ENCODE measurements at regions not wholly inside any gene's neighbourhood (a gene's known extent, or its start where the extent isn't known, plus 50 kb on each side); places are given as distances from the start of the nearest gene placed in this dataset.
A peak's percentile ranks its signal among the peaks of the same experiment; 100 is the strongest.

DNA sequence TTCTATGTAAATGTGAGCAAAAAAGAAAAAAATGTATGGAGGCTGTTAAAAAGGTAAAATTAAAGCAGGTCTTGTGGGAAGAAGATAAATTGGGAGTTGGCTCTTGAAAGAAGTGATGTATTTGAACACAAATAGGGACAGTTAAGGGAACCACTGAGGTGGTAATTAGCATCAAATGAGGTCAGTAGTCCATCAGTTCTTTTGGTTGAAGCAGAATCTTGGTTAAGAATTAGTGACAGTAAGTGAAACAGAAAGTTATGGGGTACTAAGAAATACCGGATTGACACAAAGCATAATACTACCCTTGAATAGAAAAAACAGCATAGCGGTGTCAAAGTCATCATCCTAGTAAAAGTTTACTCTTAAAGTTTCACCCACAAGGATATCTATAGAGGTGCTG lies 352.6 kb upstream of the VRK2 start:
- TF ChIP-seq, protein P1, sequence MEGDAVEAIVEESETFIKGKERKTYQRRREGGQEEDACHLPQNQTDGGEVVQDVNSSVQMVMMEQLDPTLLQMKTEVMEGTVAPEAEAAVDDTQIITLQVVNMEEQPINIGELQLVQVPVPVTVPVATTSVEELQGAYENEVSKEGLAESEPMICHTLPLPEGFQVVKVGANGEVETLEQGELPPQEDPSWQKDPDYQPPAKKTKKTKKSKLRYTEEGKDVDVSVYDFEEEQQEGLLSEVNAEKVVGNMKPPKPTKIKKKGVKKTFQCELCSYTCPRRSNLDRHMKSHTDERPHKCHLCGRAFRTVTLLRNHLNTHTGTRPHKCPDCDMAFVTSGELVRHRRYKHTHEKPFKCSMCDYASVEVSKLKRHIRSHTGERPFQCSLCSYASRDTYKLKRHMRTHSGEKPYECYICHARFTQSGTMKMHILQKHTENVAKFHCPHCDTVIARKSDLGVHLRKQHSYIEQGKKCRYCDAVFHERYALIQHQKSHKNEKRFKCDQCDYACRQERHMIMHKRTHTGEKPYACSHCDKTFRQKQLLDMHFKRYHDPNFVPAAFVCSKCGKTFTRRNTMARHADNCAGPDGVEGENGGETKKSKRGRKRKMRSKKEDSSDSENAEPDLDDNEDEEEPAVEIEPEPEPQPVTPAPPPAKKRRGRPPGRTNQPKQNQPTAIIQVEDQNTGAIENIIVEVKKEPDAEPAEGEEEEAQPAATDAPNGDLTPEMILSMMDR (conservative IDR thresholded peaks at IDR 0.05): no peak
- no peak for TF ChIP-seq EZH2 (IDR thresholded peaks at IDR 0.05; ENCODE audit: low read depth)
- Histone ChIP-seq H3K79me2 (ENCODE audit: low read depth) (no peaks in the 10 kb centered on the region), H3F3A (ENCODE audit: insufficient read depth, low read depth) (no peaks in the 10 kb centered on the region), H3K4me1 (replicated peaks; ENCODE audit: insufficient read depth) (no peaks in the 10 kb centered on the region), H3K4me3 (no peak overlapping the region), H3K4me2 (no peak overlapping the region), H3K27ac (no peak overlapping the region), H3K9me3 (ENCODE audit: insufficient read depth, low read depth) (0 out of 2 replicates have a peak, but pooled peaks cover 4% of the 10 kb centered on the region), H3K27me3 (ENCODE audit: insufficient read depth, low read depth) (no peaks in the 10 kb centered on the region), H4K20me1 (ENCODE audit: insufficient read depth) (no peaks in the 10 kb centered on the region; the same call in 1 of the 2 replicates), H3K36me3 (ENCODE audit: low read depth) (no peaks in the 10 kb centered on the region), H3K9me2 (ENCODE audit: insufficient read depth) (no peaks in the 10 kb centered on the region), H2AFZ (no peak overlapping the region)
- POLR2A ChIA-PET (ENCODE audit: unreplicated experiment): no interaction called here
- no TSS peak for BruUV-seq (replicated peaks)
- intact Hi-C loops (cut with micrococcal nuclease; ENCODE audit: unreplicated experiment): no loop called here
- CTCF ChIA-PET: no interaction called here
- no peak for DNase-seq

DNA sequence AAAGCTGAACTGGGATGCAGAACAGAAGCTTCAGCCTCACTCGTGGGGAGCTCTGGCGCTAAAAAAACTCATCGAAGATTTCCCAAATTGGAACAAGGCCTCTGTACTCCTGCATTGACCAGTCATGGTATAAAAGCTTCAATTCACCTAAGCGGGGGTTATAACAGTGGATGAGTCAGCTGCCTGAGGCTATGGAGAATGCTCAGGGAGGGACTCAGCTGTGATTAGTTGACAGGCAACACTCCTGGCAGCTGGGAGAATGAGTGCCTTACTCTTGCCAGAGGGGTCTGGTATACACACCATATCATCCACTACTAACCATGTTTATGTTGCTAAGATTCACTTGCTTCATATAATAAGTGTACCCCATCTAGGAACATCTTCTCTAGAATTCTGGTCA lies 350.6 kb upstream of the VRK2 start:
- Histone ChIP-seq H3K4me2 (no peak overlapping the region), H2AFZ (no peak overlapping the region), H3K9me2 (ENCODE audit: insufficient read depth) (no peaks in the 10 kb centered on the region), H3K4me3 (no peak overlapping the region), H3K27me3 (ENCODE audit: insufficient read depth, low read depth) (no peaks in the 10 kb centered on the region), H3K9me3 (ENCODE audit: insufficient read depth, low read depth) (0 out of 2 replicates have a peak, but pooled peaks cover under 1% of the 10 kb centered on the region), H3K4me1 (replicated peaks; ENCODE audit: insufficient read depth) (no peaks in the 10 kb centered on the region), H3K36me3 (ENCODE audit: low read depth) (no peaks in the 10 kb centered on the region), H3K27ac (no peak overlapping the region), H3K79me2 (ENCODE audit: low read depth) (no peaks in the 10 kb centered on the region), H3F3A (ENCODE audit: insufficient read depth, low read depth) (no peaks in the 10 kb centered on the region), H4K20me1 (ENCODE audit: insufficient read depth) (no peaks in the 10 kb centered on the region; the same call in 1 of the 2 replicates)
- no TSS peak for BruUV-seq (replicated peaks)
- TF ChIP-seq EZH2 (IDR thresholded peaks at IDR 0.05; ENCODE audit: low read depth): no peak
- TF ChIP-seq, protein P1 (conservative IDR thresholded peaks at IDR 0.05): no peak
- ChIA-PET CTCF (no interaction called here), POLR2A (ENCODE audit: unreplicated experiment) (no interaction called here)
- peak; percentile 57 to 61 for DNase-seq
- intact Hi-C loops (cut with micrococcal nuclease; ENCODE audit: unreplicated experiment): no loop called here

DNA sequence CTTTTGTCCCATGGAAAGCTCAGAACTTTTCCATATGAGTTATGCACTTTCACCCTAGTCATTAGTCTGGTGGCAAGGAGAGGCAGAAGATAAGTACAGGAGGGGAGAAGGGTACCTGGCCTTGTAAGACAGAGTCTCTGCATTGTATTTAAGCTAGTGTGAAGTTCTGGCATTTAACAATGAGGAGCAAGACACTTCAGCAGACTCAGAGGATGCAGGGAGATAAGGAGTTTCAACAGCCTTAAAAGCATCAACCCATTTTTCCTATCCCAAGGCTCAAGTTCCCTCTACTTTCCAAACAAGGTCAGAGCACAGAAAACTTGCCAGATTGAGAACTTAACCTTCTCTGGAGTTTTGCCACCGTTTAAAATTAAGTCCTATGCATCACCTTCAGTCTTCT lies 348.2 kb upstream of the VRK2 start:
- no peaks in the 10 kb centered on the region for H3K4me1 ChIP-seq (replicated peaks; ENCODE audit: insufficient read depth)
- H3K79me2 ChIP-seq (ENCODE audit: low read depth): no peaks in the 10 kb centered on the region
- no peak overlapping the region for H3K27ac ChIP-seq
- no peaks in the 10 kb centered on the region for H3F3A ChIP-seq (ENCODE audit: insufficient read depth, low read depth)
- H3K9me2 ChIP-seq (ENCODE audit: insufficient read depth): no peaks in the 10 kb centered on the region
- no peaks in the 10 kb centered on the region for H4K20me1 ChIP-seq (ENCODE audit: insufficient read depth)
- H3K9me3 ChIP-seq (ENCODE audit: insufficient read depth, low read depth): no peaks in the 10 kb centered on the region
- no peak for DNase-seq
- no peaks in the 10 kb centered on the region for H3K27me3 ChIP-seq (ENCODE audit: insufficient read depth, low read depth)
- H2AFZ ChIP-seq: no peak overlapping the region
- H3K4me2 ChIP-seq: no peak overlapping the region
- TF ChIP-seq EZH2 (IDR thresholded peaks at IDR 0.05; ENCODE audit: low read depth): no peak
- intact Hi-C loops (cut with micrococcal nuclease; ENCODE audit: unreplicated experiment): no loop called here
- H3K4me3 ChIP-seq: no peak overlapping the region
- POLR2A ChIA-PET (ENCODE audit: unreplicated experiment): no interaction called here
- no peaks in the 10 kb centered on the region for H3K36me3 ChIP-seq (ENCODE audit: low read depth)
- CTCF ChIA-PET: no interaction called here
- BruUV-seq (replicated peaks): no TSS peak

DNA sequence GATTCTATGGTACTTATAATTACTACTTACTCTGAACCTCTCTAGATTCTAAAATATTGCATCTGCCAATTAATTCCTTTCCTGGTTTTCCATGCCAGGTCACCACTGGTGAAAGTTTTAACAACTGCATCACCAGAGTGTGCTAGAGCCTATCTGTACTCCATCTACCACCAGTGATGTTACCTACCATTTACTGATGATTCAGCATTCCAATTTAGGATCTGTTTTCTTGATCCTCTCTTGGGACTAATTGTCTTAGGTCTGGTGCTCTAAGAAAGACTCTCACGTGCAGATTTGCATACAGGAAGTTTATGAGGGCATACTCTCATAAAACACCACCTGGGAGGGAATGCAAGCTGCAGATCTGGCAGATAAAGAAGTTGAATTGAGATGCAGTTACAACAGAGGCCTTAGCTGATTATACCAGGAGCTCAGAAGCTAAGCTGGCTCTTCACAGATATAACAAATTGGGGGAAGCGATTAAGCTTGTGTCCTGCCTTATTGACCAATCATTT lies 347.6 kb upstream of the VRK2 start:
- no peaks in the 10 kb centered on the region for H3K36me3 ChIP-seq (ENCODE audit: low read depth)
- no peaks in the 10 kb centered on the region for H3K4me1 ChIP-seq (replicated peaks; ENCODE audit: insufficient read depth)
- intact Hi-C loops (cut with micrococcal nuclease; ENCODE audit: unreplicated experiment): no loop called here
- H2AFZ ChIP-seq: no peak overlapping the region
- H3K4me3 ChIP-seq: no peak overlapping the region
- no peaks in the 10 kb centered on the region for H3K9me2 ChIP-seq (ENCODE audit: insufficient read depth)
- no peaks in the 10 kb centered on the region for H4K20me1 ChIP-seq (ENCODE audit: insufficient read depth)
- no peak for TF ChIP-seq EZH2 (IDR thresholded peaks at IDR 0.05; ENCODE audit: low read depth)
- TF ChIP-seq, protein P1 (conservative IDR thresholded peaks at IDR 0.05): no peak
- no TSS peak for BruUV-seq (replicated peaks)
- POLR2A ChIA-PET (ENCODE audit: unreplicated experiment): no interaction called here
- H3K27me3 ChIP-seq (ENCODE audit: insufficient read depth, low read depth): no peaks in the 10 kb centered on the region
- H3K4me2 ChIP-seq: no peak overlapping the region
- no peaks in the 10 kb centered on the region for H3F3A ChIP-seq (ENCODE audit: insufficient read depth, low read depth)
- no peak overlapping the region for H3K27ac ChIP-seq
- CTCF ChIA-PET: no interaction called here
- H3K79me2 ChIP-seq (ENCODE audit: low read depth): no peaks in the 10 kb centered on the region
- no peaks in the 10 kb centered on the region for H3K9me3 ChIP-seq (ENCODE audit: insufficient read depth, low read depth)
- no peak for DNase-seq

Data from PC-9 (cell line).